Vagina (tissue), 2 donors: ENCODE measurements at regions not wholly inside any gene's neighbourhood (a gene's known extent, or its start where the extent isn't known, plus 50 kb on each side); places are given as distances from the start of the nearest gene placed in this dataset.

ENCODE experiments used
- CTCF ChIP-seq, 3 experiments: fragments of 450-650 bp in 2 of 3; fragments of 200-600 bp in 1 of 3; sonication (generic) in 1 of 3; IDR thresholded peaks; one replicate each; pipeline ENCODE4 v1.5.1; 2017 to 2019; ENCODE audit warnings: antibody characterized with exemption in 3 of 3, mild to moderate bottlenecking in 2 of 3, moderate library complexity in 2 of 3
- POLR2A ChIP-seq, 2 donors: fragments of 450-650 bp; IDR thresholded peaks; one replicate each; pipeline ENCODE4 v1.6.1; 2017; ENCODE audit warnings: antibody characterized with exemption in 2 of 2, mild to moderate bottlenecking in 2 of 2, moderate library complexity in 2 of 2
- POLR2AphosphoS5 ChIP-seq, 2 donors: sonication (generic); formaldehyde crosslinking; IDR thresholded peaks; one replicate each; pipeline ENCODE4 v1.9.0; 2017; ENCODE audit warnings: antibody characterized with exemption in 2 of 2, mild to moderate bottlenecking in 2 of 2, low read depth in 1 of 2; ENCODE audit not compliant: insufficient read depth in 1 of 2

GRCh38 chr11:70530629-70531185 is 132.4 kb downstream of the CTTN start:
- TF ChIP-seq CTCF (IDR thresholded peaks at IDR 0.05) (no peak), POLR2AphosphoS5 (IDR thresholded peaks at IDR 0.05; ENCODE audit: insufficient read depth in 1 of 2, low read depth in 1 of 2) (no peak), POLR2A (IDR thresholded peaks at IDR 0.05) (no peak)
